NCI-H446 (cell line): ENCODE measurements at regions not wholly inside any gene's neighbourhood (a gene's known extent, or its start where the extent isn't known, plus 50 kb on each side); places are given as distances from the start of the nearest gene placed in this dataset.
A peak's percentile ranks its signal among the peaks of the same experiment; 100 is the strongest.
"Not testable (repeated sequence)": the region's sequence is repeated elsewhere in the genome, so short reads cannot be mapped to it uniquely, and the experiment has no call there.

ENCODE experiments used
- DNase-seq, 2 experiments: peaks; one replicate each; lab custom pipeline; 2025; lab: John Stamatoyannopoulos, UW

DNA sequence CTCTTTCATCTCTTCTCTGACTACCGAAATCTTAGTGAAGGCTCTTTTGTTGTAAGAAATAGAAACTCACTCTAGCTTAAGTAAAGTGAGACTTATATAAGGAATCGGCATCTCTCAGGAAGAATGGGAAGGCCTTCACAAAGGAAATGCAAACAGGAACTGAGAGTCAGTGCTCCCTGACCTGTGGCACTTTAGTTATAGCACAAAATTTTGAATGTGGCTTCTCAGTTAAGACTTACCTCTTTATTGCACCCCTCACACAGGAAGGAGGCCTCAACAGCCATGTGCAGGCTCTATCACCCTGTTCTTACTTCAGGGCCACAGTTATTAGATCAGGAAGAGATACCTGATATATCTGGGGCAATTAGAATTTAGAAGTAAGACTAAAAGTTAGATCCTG, 224.7 kb upstream of the EGLN3 start:
- DNase-seq, result no peak

DNA sequence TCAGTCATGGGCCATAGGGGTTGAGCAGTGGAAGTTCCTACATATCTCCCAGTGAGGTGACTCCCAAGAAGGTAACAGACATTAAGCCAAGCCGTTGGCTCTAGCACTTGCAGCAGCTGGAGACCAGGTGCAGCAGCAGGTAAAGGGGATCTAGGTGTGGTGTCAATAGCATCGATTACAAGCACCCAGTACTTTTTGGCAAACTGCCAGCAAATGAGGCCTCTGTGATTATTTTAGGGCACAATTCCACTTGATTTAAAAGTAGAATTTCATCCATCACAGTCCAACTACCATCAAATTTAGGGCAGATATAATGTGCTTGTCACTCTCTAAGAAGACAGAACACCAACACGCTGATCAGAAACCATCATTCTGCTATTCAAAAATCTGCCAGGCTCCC, 224.1 kb upstream of the EGLN3 start:
- no peak for DNase-seq

DNA sequence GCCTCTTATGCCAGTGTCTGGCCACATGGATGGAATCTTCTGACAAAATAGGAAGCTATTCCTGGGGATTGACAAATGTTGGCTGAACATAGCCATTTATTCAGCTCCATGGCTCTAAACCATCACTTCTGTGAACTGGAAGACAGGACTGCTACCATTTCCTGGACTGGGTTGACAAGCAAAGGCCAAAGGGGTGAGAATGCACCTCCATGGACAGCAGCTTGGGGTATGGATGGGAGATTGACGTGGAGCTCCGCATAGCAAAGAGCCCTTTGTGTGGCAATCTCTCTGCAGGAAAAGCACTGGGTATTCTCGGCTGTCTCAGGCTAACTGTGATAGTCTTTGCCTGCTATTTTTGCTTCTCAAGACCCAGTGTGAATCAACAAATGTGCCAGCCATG, 223.0 kb upstream of the EGLN3 start:
- no peak for DNase-seq

DNA sequence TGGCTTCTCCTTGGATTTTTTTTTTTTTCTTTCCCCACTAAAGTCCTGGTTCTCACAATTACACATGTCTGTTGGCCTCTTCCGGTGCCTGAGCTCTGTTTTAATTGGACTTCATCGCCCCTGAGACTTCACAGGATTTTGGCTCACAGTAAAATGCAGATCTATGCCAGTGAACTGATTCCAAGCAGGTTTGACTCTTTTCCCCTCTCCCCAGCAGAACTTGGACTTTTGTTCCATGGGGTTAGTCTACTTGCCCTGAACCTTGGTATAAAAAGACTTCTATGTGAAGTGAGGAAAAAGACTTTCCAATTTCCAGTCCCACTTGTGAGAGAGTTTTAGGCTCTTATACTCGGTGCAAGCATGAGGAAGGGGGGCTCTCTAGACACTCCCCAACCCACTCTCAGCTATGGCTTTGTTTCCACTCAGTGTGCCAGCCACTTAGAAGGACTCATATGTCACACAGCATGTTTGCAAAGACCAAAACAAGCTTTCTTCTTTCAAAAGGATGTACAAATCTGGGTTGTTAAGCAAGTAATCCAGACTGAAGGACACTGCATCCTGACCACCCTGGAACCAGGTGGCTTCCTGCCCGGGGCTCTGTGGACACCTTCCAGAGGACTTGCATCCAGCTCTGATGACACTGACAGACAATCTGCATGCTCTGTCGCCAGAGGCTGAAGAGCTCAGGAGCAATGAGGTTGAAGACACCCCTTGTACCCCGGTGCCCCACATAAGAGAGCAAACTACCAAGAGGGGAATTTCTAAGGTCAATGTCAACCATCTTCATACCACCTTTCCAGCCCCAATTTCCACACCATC, 221.9 kb upstream of the EGLN3 start:
- peak in 1 of 2 experiments; percentile 36 for DNase-seq

DNA sequence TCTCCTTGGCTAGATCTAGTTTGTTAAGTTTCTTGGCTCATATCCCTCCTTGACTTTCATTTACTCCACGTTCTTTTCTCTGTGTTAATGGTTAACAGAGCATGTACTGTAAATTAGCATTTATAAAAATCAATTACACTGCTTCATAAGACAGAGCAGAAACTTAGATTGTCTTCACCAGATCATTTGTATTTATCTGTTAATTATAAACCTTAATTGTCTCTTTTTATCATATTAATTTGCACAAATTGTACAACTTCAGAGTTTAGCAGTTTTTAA, 221.2 kb upstream of the EGLN3 start:
- DNase-seq, result no peak

DNA sequence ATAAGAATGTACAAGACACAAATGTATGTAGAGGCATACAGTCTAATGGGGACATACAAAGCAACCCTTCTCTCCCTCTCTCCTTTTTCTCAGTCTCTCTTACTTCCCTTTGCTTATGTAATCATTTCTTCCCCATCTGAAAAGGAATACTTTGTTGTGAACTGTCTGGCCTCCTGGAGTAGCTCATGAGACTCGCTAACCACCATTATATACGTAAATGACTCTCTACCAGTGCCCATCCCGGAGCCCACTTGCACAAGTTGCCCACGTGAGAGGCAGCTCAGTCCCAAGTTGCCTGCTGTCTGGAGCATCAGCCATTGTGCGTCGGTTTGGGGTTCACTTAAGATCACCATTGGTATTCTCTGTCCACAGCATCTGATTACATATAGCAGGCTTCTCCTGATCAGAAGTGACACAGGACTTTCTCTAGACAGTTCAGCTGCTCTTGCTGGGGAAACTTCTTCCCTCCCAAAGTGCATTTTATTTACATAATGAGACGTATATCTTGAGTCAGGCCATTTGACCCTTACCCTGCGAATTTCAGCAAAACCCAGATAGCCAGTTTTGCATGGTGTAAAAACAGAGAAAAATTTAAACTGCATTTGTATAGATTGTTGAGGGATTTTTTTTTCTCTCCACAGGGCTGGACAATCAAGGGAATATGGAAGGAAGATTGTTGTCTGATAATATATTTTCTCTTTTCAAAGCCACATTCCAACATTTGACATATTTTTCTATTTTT, 220.7 kb upstream of the EGLN3 start:
- no peak for DNase-seq

DNA sequence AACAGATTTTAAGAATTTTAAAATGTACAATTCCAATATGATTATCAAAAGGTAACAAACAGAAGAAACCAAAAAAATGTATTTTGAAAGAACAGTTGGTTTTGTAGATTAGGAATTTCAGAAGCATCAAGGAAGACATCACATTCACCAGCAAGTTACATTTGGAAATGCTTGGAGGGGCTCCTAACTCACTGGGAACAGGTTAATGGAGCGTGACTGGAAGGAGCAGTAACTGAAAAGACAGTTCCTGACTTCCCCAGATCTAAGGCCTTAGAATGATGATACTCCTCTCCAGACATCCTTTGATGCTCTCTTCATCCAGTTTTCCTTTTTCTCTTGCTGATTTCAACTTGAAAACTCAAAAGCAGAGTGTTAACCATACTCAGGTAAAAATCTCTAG, 220.0 kb upstream of the EGLN3 start:
- DNase-seq, result no peak

DNA sequence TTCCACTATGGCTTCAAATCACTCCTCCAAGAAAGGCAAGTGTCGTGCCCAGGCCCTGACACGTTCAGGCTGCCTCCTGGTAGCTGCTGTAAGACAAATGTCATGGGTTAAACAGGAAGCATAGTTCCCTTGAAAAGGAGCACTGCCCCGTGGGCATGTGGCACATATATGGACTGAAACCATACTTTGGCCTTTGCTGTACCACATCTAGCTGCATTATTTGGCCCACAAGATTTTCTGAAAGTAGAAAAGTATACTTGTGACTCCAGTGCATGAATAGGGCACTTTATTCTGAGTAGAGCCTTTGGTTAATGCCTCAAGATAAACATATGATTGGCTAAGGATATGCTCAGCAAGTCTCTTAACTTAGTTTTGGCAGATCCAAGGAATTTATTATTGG, 218.7 kb upstream of the EGLN3 start:
- DNase-seq, result no peak

DNA sequence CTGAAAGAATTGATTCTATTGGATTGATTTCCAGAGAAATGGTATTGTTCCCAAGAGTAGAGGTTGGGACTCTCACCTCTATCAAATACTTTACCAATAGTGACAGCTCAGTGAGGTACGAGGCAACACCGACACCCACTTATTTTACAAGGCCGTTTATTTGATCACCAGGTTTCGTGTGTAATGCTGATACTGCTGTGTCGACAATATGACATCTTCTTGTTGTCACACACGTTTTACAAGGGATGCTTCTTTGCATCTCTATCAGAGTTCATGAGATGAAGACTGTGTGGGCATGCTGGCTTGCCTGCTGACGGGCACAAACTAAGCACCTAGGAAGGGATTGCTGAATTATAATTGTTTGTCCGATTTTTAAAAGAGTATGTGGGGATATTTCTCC, 217.8 kb upstream of the EGLN3 start:
- no peak for DNase-seq

DNA sequence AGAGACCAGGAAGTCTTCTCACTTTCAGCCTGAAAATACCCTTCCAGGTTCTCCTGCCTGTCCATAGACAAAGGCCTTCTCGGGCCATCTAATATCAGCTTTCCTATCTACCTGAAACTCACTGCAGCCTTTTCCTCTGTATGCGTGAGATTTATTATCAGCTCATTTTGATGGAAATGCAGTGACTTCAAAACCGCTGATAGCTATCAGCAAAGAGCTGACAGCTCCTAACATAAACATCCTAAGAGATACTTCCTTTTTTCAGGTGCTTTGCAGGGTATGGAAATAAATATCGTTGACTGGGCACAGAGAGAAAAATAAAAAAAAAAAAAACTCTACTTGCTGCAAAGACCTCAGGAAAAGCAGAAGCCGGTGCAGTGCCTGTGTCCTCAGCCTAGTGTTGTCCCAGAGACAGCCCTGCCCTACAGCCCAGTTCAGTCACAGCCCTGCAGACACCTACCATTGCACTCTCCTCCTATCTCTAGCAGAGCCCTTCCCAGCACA, 215.0 kb upstream of the EGLN3 start:
- no peak for DNase-seq

DNA sequence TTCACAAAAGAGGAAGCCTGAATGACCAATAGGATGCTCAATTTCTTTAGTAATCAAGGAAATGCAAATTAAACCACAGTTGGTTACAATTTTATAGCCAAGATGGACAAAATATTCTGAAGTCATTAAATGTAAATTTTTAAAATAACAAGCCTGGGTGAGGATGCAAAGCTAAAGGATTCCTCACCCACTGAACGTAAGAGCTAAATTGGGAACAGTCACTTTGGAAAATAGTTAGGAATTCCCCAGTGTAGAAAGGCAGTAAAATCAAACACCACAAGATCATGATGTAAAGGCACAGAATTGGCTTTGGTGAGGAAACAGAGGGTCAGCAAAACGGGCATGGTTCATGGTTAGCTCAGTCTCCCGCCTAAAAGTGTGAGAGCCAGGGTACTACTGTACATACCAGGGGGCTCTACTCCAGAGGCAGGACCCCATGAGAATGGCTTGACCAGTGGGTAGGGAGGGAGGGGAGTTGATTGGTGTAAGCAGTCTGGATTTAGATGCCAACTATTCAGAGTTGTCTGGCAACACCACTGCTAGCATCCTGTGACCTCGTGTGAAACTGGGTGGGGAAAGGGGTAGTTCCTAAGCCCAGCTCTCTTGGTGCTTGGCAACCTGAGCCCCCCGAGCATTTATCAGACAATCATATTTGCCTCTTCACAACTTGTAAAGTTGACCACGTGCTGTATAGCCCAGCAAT, 213.4 kb upstream of the EGLN3 start:
- no peak for DNase-seq

DNA sequence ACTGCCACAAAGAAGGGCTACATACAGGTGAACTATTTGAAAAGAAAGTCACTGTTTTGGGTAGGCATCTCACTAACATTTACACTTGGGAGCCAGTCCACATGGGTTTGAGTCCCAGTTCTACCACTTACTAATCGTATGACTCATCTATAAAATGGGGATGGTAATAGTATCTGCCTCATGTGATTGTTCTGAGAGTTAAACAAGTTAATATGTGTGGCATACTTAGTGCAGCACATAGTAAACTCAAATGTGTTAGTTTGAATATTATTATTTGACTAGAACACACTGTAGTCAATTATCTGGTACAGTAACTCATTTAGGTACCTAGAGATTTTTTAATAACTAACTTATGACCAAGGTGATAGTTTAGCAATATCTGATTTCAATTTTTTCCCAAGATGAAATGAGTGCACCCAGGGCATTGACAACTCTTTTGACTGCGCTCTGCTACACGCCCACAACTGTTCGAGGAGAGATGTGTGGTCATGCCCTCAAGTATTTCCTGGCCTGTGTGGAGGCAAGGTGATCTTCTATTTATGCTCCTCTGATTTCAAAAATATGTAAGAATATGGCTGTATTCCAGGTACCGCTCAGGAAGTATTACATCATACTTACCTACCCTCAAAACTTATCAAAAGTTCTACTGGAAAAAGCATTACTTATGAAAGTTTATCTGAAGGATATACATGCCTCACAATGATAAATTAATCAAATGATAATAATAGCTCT, 210.6 kb upstream of the EGLN3 start:
- no peak for DNase-seq

DNA sequence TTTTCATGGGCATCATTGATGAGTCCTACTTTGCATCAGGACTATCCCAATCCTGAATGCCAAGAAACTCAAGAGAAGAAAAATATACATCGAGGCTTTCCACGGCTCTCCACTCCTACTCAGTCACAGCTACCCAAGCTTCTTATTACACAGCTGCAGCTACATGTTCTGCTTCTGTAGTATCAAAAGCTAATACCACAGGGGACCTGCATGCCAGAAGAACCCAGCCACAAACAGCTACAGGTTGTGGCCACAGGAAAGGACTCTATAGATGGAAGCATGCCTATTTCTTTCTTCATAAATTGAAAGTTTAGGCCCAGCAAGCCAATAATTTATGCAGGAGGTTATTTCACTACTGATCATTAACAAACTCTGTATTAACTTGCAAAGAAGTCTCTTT, 209.7 kb upstream of the EGLN3 start:
- no peak for DNase-seq

DNA sequence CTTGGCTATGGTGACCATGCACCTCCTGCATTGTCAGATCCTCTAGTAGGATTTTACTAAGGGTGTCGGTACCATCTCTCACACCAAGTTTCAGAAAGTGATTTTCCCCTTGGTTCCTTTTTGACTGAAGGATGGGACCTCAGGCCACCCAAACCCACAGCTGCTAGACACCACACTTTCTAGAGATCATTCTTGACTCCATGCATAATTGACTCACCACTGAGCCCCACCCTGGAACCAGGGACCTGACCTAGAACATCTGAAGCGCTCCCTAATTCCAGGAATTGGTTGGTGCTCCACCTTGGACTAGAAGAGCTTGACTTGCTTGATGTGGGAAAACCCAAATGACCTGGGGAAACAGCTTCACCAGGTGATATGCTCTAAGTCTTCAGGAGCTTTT, 206.8 kb upstream of the EGLN3 start:
- DNase-seq, result no peak

DNA sequence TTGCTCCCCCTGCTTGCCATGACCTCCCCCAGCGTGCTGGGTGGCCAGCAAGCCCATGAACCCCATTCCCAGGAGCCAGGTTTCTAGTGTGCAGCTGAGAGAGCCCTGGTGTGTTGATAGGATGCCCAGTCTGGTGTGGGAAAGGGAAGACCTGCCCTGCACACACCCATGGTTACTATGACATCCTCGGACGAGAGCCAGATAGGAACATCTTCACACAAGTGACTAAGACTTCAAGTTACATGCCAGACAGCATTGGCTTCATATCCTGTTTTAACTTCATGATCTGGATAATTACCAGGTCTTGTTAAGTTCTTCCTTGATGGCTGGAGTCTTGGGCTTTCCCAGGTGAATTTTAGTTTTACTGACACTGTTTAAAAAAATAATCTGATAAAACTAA, 196.6 kb upstream of the EGLN3 start:
- no peak for DNase-seq

DNA sequence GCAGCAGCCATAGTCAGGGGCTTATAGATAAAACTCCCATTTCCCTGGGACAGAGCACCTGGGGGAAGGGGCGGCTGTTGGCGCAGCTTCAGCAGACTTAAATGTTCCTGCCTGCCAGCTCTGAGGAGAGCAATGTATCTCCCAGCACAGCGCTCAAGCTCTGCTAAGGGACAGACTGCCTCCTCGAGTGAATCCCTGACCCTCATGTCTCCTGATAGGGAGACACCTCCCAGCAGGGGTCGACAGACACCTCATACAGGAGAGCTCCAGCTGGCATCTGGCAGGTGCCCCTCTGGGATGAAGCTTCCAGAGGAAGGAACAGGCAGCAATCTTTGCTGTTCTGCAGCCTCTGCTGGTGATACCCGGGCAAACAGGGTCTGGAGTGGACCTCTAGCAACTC, 189.3 kb upstream of the EGLN3 start:
- DNase-seq, result not testable (repeated sequence)

DNA sequence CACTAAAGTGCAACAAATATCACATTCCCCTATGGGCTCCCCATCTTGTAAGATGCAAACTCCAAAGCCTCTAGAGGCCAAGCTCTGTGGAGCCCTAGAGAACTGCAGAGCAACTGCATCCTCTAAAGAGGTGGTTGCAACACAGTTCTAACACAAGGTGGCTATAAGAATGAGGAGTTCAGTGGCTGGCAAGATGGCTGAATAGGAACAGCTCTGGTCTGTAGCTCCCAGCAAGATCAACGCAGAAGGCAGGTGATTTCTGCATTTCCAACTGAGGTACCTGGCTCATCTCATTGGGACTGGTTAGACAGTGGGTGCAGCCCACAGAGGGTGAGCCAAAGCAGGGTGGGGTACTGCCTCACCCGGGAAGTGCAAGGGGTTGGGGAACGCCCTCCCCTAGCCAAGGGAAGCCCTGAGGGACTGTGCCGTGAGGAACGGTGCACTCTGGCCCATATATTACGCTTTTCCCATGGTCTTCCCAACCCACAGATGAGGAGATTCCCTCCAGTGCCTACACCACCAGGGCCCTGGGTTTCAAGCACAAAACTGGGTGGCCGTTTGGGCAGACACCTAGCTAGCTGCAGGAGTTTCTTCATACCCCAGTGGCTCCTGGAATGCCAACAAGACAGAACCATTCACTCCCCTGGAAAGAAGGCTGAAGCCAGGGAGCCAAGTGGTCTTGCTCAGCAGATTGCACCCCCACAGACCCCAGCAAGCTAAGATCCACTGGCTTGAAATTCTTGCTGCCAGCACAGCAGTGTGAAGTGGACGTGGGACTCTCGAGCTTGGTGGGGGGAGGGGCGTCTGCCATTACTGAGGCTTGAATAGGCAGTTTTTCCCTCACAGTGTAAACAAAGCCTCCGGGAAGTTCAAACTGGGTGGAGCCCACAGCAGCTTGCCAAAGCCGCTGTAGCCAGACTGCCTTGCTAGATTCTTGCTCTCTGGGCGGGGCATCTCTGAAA, 188.6 kb upstream of the EGLN3 start:
- peak in 1 of 2 experiments; percentile 71 for DNase-seq

DNA sequence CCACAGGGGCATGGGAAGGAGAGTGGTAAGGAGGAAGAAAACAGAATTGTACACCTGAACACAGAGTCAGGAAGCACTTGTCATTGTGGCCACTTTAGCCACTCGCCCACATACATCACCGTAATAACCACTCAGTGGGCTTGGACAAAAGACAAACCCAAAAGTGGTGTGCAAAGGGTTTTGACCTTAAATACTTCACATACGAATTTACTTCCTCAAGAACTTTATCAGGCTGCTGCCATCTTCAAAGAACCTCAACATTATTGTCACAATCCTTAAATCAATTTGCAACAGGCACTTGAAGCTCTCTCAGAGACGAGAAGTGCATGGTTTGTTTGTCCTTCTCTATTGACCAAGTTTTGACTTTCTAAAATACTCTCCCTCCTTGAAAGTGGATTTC, 187.3 kb upstream of the EGLN3 start:
- DNase-seq, result no peak

DNA sequence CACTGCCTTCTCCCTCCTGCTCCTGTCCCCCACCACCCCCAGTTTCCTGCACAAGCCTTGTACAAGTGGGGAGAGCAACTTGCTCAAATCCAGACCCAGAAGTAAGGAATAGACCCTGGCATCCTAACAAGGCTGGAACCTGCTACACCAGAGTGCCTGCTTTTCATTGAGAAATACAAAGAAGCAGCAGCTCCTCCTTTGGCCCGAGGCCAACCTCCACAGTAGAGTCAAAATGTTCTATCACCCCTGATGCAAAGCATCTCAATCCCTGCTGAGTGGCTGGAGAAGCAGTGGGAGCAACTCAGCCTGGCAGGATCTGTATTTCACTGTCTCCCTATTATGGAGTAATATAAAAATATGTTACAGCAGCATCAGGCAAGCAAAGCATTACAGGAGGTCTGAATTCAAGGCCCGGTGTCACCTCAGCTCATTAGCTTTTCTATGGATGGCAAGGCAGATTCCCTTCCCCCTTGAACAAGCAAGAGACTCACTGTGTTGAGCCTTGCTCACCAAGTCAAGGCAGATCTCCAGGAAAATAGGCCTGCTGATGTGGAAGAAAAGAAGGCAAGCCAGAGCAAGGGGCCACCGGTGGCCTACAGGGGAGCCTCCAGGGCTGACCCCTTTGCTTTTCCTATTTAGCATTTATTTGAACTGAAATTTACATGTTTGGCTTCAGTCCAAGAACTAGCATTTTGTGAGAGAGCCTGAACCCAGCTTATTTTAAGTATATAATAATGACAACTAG, 186.3 kb upstream of the EGLN3 start:
- peak in 1 of 2 experiments; percentile 10 for DNase-seq

DNA sequence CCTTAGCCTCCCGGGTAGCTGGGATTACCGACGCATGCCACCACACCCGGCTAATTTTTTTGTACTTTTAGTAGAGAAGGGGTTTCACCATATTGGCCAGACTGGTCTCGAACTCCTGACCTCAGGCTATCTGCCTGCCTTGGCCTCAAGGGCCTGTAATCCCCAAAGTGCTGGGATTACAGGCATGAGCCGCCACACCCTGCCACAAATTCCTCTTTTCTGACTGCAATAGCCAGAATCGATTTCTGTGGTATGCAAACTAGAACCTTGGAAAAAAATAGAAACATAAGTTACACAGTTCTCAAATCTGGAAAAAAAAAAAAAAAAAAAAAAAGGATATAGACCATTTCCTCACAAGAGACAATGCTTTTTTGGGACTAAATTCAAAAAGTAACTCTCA, 184.6 kb upstream of the EGLN3 start:
- DNase-seq, result no peak
